HepG2 (cell line): ENCODE measurements at regions not wholly inside any gene's neighbourhood (a gene's known extent, or its start where the extent isn't known, plus 50 kb on each side); places are given as distances from the start of the nearest gene placed in this dataset.

Experiments used
- ATAC-seq: fragments of 200-7000 bp; cut with Tn5 transposase; 3 replicates; pipeline ENCODE4 v1.9.1; 2020; ENCODE audit warnings: mild to moderate bottlenecking, moderate library complexity
- BruUV-seq: library from RNA; stranded (reverse); fragments of 400-500 nt; replicated peaks from 2 replicates; lab custom pipeline; 2021; lab: Mats Ljungman, UMichigan
- CTCF ChIA-PET: fragments of 300-600 bp; formaldehyde crosslinking; extraction: SDS; loops from one replicate; lab custom pipeline; 2021; ENCODE audit warnings: low total read pairs, inconsistent platforms, low intra/inter-chr PET ratio; lab: Yijun Ruan, JAX
- POLR2A ChIA-PET: fragments of 350-600 bp; sonication (Branson Sonifier 250); formaldehyde crosslinking; loops from one replicate; lab custom pipeline; 2020; ENCODE audit warnings: antibody characterized with exemption, inconsistent platforms; lab: Yijun Ruan, JAX
- DNase-seq: peaks from one replicate; pipeline ENCODE4 v3.0.0-alpha.2; 2015; ENCODE audit warnings: low spot score
- FAIRE-seq: peaks from 3 replicates; lab custom pipeline; 2011; peaks lifted over from hg19 to GRCh38; lab: Jason Lieb, UNC
- H2AFZ ChIP-seq: one replicate; pipeline ENCODE4 v1.6.1; 2011; ENCODE audit warnings: low read length, inconsistent platforms
- H3K27ac ChIP-seq: fragments of 300-600 bp; 3 replicates; pipeline ENCODE4 v1.8.0; 2011; ENCODE audit warnings: mixed run types, mild to moderate bottlenecking, mixed read lengths, low read length, inconsistent platforms; ENCODE audit not compliant: insufficient read depth; ENCODE audit errors: extremely low read length
- H3K27me3 ChIP-seq, 2 experiments: fragments of 200-600 bp in 1 of 2; 2 replicates in 1 of 2; 3 replicates in 1 of 2; pipeline versions ENCODE4 v1.6.0 to v1.8.0; 2011; ENCODE audit warnings: low read length in 2 of 2, mild to moderate bottlenecking in 2 of 2, moderate library complexity in 2 of 2, inconsistent platforms in 1 of 2; ENCODE audit not compliant: insufficient read depth in 2 of 2, control insufficient read depth in 1 of 2
- H3K36me3 ChIP-seq, 2 experiments: fragments of 200-600 bp in 1 of 2; replicated peaks in 1 of 2; 2 replicates in 1 of 2; 3 replicates in 1 of 2; pipeline versions ENCODE4 v1.5.1 to v1.8.0; 2011; ENCODE audit warnings: low read length in 2 of 2, inconsistent platforms in 1 of 2; ENCODE audit not compliant: insufficient read depth in 2 of 2, control insufficient read depth in 1 of 2
- H3K4me1 ChIP-seq: 2 replicates; pipeline ENCODE4 v1.5.1; 2012; ENCODE audit warnings: low read length, inconsistent platforms; ENCODE audit not compliant: insufficient read depth
- H3K4me2 ChIP-seq: 2 replicates; pipeline ENCODE4 v1.6.0; 2011; ENCODE audit warnings: low read depth, low read length, inconsistent platforms
- H3K4me3 ChIP-seq, 3 experiments: fragments of 200-600 bp in 1 of 3; sonication (generic), shearing (Covaris generic) in 1 of 3; replicated peaks in 1 of 3; 2 replicates each; pipeline ENCODE4 v1.5.1; 2011 to 2016; ENCODE audit warnings: low read length in 3 of 3, inconsistent platforms in 2 of 3, low read depth in 2 of 3, mild to moderate bottlenecking in 2 of 3, control low read depth in 1 of 3, mixed read lengths in 1 of 3; ENCODE audit not compliant: insufficient read depth in 1 of 3
- H3K79me2 ChIP-seq: one replicate; pipeline ENCODE4 v1.6.1; 2011; ENCODE audit warnings: low read length, inconsistent platforms; ENCODE audit not compliant: insufficient read depth
- H3K9ac ChIP-seq: 2 replicates; pipeline ENCODE4 v1.6.0; 2011; ENCODE audit warnings: mild to moderate bottlenecking, low read depth, low read length, inconsistent platforms; ENCODE audit not compliant: insufficient read depth
- H3K9me3 ChIP-seq: 2 replicates; pipeline ENCODE4 v1.5.1; 2012; ENCODE audit warnings: mild to moderate bottlenecking, low read length
- H4K20me1 ChIP-seq: 2 replicates; pipeline ENCODE4 v1.6.0; 2011; ENCODE audit warnings: inconsistent platforms, mild to moderate bottlenecking, low read length, moderate library complexity; ENCODE audit not compliant: insufficient read depth
- CEBPB ChIP-seq: IDR thresholded peaks from 2 replicates; pipeline ENCODE4 v1.6.1; 2011; ENCODE audit warnings: low read depth, low read length, improper control_type of control experiment, borderline replicate concordance
- EP300 ChIP-seq, 3 experiments: sonication (generic) in 1 of 3; formaldehyde crosslinking in 1 of 3; IDR thresholded peaks; 2 replicates each; pipeline versions ENCODE4 v1.5.1 to v1.6.1; 2011 to 2020; ENCODE audit warnings: low read depth in 2 of 3, low read length in 2 of 3, borderline replicate concordance in 1 of 3, improper control_type of control experiment in 1 of 3, mild to moderate bottlenecking in 1 of 3, missing genetic modification reagents in 1 of 3, moderate library complexity in 1 of 3
- HOXA3 ChIP-seq: sonication (generic); formaldehyde crosslinking; IDR thresholded peaks from 2 replicates; pipeline ENCODE4 v1.5.0; 2020; ENCODE audit warnings: missing genetic modification reagents
- MAFF ChIP-seq: IDR thresholded peaks from 2 replicates; pipeline ENCODE4 v1.6.1; 2011; ENCODE audit warnings: low read depth, low read length, improper control_type of control experiment
- MAFK ChIP-seq, 2 experiments: IDR thresholded peaks in 1 of 2; conservative IDR thresholded peaks in 1 of 2; 2 replicates each; pipeline ENCODE4 v1.6.1; 2011; ENCODE audit warnings: improper control_type of control experiment in 2 of 2, low read length in 2 of 2
- NFIB ChIP-seq: sonication (generic); formaldehyde crosslinking; IDR thresholded peaks from 2 replicates; pipeline ENCODE4 v1.9.0; 2021; ENCODE audit warnings: missing genetic modification reagents, mild to moderate bottlenecking, borderline replicate concordance
- ZNF431 ChIP-seq: sonication (generic); formaldehyde crosslinking; IDR thresholded peaks from 2 replicates; pipeline ENCODE4 v1.9.0; 2022; ENCODE audit warnings: missing genetic modification reagents, low read depth, mild to moderate bottlenecking, borderline replicate concordance
- ZNF878 ChIP-seq: sonication (generic); formaldehyde crosslinking; IDR thresholded peaks from 2 replicates; pipeline ENCODE4 v1.8.1; 2023; ENCODE audit warnings: mild to moderate bottlenecking, missing genetic modification reagents, moderate library complexity
- WGBS: methylation state at CpG from one replicate; pipeline ENCODE4 v1.1.6; 2017; ENCODE audit warnings: low lambda C conversion rate; 5-methylcytosine and 5-hydroxymethylcytosine counted together
- in situ Hi-C: cut with HindIII; loops from 2 replicates; pipeline ENCODE4 v1.10.0; 2017; ENCODE audit warnings: low pct_unique_long_range_greater_than_20kb; ENCODE audit not compliant: extremely low pct_ligation_motif_present
- intact Hi-C: fragments of 100-400 bp; cut with micrococcal nuclease; formaldehyde crosslinking; loops from one replicate; pipeline ENCODE4 v1.10.0; 2022; ENCODE audit not compliant: unreplicated experiment
- TF ChIP-seq, protein P1 (sequence below): sonication (generic); formaldehyde crosslinking; IDR thresholded peaks from 2 replicates; pipeline ENCODE4 v1.4.0; 2020; ENCODE audit warnings: missing genetic modification reagents, borderline replicate concordance
- TF ChIP-seq, protein P2 (sequence below): sonication (generic); formaldehyde crosslinking; IDR thresholded peaks from 2 replicates; pipeline ENCODE4 v1.4.0; 2020; ENCODE audit warnings: missing genetic modification reagents
- TF ChIP-seq, protein P3 (sequence below): sonication (generic); formaldehyde crosslinking; IDR thresholded peaks from 2 replicates; pipeline ENCODE4; 2020; ENCODE audit warnings: missing genetic modification reagents, mild to moderate bottlenecking, borderline replicate concordance

DNA sequence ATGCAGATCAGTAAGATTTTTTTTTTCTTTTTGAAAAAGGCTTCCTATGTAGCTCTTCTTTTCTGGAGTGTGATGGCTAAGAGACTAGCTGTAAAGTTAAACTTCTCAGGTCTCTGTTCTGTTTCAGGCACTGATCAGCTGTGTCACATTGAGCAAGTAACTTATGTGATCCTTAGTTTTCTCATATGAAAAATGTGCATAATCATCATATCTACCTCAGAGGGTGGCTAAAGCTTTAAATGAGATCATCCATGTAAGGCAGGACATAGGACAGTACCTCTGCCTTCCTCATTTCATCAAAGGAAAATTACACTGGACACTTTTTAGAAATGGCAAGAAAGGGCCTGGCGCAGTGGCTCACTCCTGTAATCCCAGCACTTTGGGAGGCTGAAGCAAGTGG is 235.9 kb upstream of the TYRP1 start:
- FAIRE-seq (no peak), DNase-seq (no peak), ATAC-seq (no peak)
- H3K27me3 ChIP-seq, result no peaks in the 10 kb centered on the region
- H2AFZ ChIP-seq, result no peak overlapping the region
- POLR2A ChIA-PET, result no interaction called here
- H3K4me3 ChIP-seq, result no peak overlapping the region
- H3K4me2 ChIP-seq, result no peak overlapping the region
- whole genome bisulfite sequencing, result 0% methylated on average over 1 of the region's 1 CpG
- no peaks in the 10 kb centered on the region for H4K20me1 ChIP-seq
- no peak overlapping the region for H3K9ac ChIP-seq
- in situ Hi-C loops, result no loop called here
- H3K27ac ChIP-seq, result no peak overlapping the region
- intact Hi-C loops, result no loop called here
- H3K4me1 ChIP-seq, result no peaks in the 10 kb centered on the region
- CTCF ChIA-PET, result no interaction called here
- H3K9me3 ChIP-seq, result no peaks in the 10 kb centered on the region
- BruUV-seq, result no TSS peak
- H3K36me3 ChIP-seq, result no peaks in the 10 kb centered on the region
- no peaks in the 10 kb centered on the region for H3K79me2 ChIP-seq
- TF ChIP-seq HOXA3 (CRISPR knock-in tag) (no peak), ZNF431 (no peak), CEBPB (no peak), MAFK (conservative IDR thresholded peaks at IDR 0.05 in 1 of 2, IDR thresholded peaks at IDR 0.05 in 1 of 2; ENCODE audit: low read length in 2 of 2) (peak; percentile 54 to 61), MAFF (peak; percentile 48), ZNF878 (CRISPR knock-in tag) (no peak), NFIB (CRISPR knock-in tag) (no peak), EP300 (IDR thresholded peaks at IDR 0.05; ENCODE audit: low read depth in 2 of 2, low read length in 2 of 2) (no peak), EP300 (CRISPR knock-in tag; IDR thresholded peaks at IDR 0.05; ENCODE audit: borderline replicate concordance) (no peak)
- TF ChIP-seq, protein P1, sequence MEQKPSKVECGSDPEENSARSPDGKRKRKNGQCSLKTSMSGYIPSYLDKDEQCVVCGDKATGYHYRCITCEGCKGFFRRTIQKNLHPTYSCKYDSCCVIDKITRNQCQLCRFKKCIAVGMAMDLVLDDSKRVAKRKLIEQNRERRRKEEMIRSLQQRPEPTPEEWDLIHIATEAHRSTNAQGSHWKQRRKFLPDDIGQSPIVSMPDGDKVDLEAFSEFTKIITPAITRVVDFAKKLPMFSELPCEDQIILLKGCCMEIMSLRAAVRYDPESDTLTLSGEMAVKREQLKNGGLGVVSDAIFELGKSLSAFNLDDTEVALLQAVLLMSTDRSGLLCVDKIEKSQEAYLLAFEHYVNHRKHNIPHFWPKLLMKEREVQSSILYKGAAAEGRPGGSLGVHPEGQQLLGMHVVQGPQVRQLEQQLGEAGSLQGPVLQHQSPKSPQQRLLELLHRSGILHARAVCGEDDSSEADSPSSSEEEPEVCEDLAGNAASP (CRISPR knock-in tag), result no peak
- TF ChIP-seq, protein P2, sequence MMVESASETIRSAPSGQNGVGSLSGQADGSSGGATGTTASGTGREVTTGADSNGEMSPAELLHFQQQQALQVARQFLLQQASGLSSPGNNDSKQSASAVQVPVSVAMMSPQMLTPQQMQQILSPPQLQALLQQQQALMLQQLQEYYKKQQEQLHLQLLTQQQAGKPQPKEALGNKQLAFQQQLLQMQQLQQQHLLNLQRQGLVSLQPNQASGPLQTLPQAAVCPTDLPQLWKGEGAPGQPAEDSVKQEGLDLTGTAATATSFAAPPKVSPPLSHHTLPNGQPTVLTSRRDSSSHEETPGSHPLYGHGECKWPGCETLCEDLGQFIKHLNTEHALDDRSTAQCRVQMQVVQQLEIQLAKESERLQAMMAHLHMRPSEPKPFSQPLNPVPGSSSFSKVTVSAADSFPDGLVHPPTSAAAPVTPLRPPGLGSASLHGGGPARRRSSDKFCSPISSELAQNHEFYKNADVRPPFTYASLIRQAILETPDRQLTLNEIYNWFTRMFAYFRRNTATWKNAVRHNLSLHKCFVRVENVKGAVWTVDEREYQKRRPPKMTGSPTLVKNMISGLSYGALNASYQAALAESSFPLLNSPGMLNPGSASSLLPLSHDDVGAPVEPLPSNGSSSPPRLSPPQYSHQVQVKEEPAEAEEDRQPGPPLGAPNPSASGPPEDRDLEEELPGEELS (CRISPR knock-in tag), result no peak
- TF ChIP-seq, protein P3, sequence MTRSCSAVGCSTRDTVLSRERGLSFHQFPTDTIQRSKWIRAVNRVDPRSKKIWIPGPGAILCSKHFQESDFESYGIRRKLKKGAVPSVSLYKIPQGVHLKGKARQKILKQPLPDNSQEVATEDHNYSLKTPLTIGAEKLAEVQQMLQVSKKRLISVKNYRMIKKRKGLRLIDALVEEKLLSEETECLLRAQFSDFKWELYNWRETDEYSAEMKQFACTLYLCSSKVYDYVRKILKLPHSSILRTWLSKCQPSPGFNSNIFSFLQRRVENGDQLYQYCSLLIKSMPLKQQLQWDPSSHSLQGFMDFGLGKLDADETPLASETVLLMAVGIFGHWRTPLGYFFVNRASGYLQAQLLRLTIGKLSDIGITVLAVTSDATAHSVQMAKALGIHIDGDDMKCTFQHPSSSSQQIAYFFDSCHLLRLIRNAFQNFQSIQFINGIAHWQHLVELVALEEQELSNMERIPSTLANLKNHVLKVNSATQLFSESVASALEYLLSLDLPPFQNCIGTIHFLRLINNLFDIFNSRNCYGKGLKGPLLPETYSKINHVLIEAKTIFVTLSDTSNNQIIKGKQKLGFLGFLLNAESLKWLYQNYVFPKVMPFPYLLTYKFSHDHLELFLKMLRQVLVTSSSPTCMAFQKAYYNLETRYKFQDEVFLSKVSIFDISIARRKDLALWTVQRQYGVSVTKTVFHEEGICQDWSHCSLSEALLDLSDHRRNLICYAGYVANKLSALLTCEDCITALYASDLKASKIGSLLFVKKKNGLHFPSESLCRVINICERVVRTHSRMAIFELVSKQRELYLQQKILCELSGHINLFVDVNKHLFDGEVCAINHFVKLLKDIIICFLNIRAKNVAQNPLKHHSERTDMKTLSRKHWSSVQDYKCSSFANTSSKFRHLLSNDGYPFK (CRISPR knock-in tag), result no peak
